ENCODE measurements at regions not wholly inside any gene's neighbourhood (a gene's known extent, or its start where the extent isn't known, plus 50 kb on each side); places are given as distances from the start of the nearest gene placed in this dataset.

DNA sequence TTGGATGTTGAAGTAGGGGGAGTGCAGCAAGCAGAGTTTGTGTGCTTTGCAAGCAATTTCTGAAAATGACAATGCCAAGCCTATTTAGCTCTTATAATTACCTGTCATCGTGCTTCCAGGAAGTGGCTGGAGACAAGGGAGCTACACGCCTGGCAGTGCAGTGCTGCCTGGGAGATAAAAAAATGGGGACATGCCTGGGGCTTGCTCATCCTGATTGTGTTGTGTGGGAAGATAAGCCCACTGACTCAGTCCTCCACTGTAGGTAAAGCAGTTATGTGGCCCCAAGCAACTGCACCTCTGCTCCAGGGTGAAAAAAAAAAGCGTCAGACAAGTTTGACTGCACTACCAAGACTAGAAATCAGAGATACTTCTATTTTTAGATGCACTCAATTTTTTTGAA lies 396.9 kb upstream of the NXPH2 start:
- TF ChIP-seq POLR2A (IDR thresholded peaks at IDR 0.05; ENCODE audit: low read depth, low read length) = no peak
- TF ChIP-seq TAF1 (IDR thresholded peaks at IDR 0.05; ENCODE audit: low read depth, low read length) = no peak
- TF ChIP-seq SPI1 (IDR thresholded peaks at IDR 0.05; ENCODE audit: low read depth, low read length) = no peak
- no peak for TF ChIP-seq POLR2AphosphoS5 (IDR thresholded peaks at IDR 0.05; ENCODE audit: low read depth, low read length)

All from GM12891 (cell line).